DMS79 treated with DMSO at 0.1 percent for 48 hours (cell line): ENCODE measurements at regions not wholly inside any gene's neighbourhood (a gene's known extent, or its start where the extent isn't known, plus 50 kb on each side); places are given as distances from the start of the nearest gene placed in this dataset.
"Not testable (repeated sequence)": the region's sequence is repeated elsewhere in the genome, so short reads cannot be mapped to it uniquely, and the experiment has no call there.

Experiments used
- DNase-seq: peaks from one replicate; lab custom pipeline; 2025; lab: John Stamatoyannopoulos, UW

DNA sequence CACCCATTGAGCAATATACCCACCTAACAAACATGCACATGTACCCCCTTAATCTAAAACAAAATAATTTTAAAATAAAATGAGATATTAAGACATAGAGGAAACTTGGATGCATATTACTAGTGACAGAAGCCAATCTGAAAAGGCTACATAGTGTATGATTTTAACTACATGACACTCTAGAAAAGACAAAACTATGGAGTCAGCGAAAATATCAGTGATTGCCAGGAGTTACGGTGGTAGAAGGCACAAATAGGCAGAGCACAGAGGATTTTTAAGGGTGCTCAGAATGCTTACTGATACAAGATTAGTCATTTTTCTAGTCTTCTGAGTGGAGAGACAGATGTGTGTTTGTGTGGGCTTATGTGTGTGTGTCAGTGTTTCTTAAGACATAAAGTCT is 656.6 kb downstream of the NR4A2 start:
- no peak for DNase-seq

DNA sequence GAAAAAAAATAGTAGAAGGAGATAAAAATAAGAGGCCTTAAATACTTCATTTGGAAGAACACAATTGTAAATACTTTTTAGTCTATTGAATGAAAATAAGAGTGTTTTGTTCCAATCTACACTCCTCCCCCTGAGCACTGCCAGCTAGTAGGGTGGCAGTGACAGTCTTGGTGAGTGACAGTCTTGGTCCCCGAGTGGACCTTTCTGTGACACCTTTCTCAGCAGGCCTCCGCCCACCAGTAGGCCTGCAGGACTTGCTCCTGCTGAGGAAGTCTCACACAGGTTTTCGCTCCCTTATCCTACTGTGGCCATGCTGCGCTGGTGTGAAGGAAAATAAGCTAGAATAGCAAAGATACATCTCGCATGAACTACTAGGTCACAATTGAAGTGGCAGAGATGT is 666.8 kb downstream of the NR4A2 start:
- no peak for DNase-seq

DNA sequence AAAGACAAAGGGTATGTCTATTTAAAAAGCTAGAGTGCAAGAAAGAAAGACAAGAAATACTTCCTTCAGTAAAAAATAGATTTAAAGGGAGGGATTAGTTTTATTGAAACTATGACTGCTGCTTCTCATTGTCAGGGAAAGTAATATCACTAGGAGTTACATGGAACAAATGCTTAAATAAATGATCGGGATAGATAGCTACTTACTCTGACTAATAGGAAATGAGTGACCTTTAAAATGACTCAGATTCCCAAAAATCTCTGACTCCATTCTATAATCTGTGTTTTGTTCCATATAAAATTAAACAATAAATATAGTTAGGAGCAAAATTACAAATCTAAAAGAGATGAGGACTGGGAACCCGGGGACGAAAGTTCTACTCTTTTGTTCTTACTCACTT is 669.3 kb downstream of the NR4A2 start:
- DNase-seq = no peak

DNA sequence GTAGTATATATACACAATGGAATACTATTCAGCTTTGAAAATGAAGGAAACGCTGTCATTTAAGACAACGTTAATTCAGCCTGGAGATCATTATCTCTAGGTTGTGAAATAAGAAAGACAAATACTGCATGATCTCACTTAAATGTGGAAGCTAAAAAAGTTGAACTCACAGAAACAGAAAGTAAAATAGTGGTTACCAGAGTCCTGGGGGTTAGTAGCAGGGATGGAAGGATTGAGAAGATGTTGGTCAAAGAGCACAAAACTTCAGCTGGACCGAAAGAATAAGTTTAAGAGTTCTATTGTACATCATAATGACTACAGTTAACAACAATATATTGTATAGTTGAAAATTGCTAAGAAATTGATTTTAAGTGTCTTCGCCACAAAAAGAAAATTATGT is 670.3 kb downstream of the NR4A2 start:
- no peak for DNase-seq

DNA sequence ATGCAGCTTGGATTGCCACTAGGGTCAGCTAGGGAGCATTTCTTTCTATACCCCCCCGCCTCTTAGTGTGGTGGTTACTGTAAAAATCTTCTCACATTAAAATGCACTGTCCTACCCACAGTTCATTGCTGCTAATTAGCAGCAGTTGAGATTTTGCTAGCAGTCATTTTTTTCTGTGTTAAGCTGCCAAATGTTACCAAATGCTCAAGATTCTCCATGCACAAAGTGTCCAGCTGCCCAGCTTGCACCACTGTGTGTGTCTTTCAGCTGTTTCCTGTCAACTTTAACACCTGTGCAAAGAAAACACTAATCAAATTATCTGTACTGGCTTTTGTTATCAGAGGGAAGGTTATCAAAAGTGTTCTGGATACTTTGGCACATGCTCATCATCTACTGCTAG is 679.3 kb downstream of the NR4A2 start:
- DNase-seq = no peak

DNA sequence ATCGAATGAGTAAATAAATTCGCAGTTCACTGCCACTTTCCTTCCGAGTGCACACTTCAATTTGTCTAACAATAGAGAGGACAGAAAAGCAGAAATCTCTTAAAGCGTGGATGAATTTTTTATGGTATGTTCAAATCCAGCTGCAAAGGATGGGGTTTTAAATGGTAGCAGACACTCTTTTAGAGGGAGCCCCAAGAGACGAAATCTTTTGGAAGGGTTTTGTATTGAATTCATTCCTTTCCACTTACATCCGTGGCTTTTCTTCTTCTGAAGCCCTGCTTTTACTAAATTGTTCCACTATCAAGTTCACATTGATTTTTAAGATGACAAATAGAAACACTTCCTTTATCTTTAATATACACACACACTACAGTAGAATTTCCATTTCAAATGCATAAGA is 680.7 kb downstream of the NR4A2 start:
- DNase-seq = no peak

DNA sequence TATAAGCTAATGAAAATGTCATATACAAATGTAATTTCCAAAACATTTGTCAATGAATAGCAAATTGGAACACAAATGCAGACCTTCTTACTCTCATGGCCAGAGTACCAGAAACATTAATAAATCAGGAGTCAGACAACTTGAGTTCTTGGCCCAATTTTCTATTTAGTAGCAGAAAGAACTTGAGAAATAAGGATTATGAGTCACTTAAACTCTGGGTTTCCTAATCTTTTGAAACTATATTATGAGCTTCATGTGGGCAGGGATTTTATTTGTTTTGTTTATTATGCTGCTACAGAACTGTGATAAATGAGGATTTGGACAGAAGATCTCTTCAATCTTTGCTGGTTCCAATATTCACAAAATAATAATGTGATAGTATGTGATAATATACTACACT is 686.7 kb downstream of the NR4A2 start:
- no peak for DNase-seq

DNA sequence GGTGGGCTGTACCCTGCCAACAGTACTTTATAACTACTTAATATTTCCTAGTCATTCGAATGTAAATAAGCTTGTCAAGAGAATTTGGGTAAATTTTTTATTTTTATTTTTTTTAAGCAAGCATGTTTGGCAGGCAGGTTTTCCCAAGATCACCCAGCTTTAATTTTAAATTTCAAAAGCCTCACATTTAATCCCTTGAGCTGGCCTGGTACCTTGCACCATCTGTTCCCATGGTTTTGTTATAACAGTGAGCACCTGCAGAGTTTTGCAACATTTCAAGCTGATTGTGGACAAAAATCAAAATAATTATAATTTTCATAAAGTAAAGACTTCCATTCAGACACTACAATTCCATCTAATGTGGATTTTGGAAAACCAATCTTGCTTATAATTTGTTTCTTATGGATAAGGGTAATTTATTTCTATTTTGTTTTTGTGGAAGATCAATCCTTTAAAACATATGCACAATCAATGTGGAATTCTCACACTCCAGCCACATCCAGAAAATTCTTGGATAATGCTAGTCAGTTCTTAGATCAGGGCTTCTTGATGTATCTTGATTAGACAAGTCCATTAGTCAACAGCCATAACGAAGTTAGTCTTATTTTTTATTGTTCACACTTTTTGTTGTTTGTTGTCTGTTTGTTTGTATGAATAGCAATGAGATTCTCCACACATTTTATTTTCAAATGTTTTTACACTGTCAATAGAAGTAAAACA is 689.3 kb downstream of the NR4A2 start:
- no peak for DNase-seq

DNA sequence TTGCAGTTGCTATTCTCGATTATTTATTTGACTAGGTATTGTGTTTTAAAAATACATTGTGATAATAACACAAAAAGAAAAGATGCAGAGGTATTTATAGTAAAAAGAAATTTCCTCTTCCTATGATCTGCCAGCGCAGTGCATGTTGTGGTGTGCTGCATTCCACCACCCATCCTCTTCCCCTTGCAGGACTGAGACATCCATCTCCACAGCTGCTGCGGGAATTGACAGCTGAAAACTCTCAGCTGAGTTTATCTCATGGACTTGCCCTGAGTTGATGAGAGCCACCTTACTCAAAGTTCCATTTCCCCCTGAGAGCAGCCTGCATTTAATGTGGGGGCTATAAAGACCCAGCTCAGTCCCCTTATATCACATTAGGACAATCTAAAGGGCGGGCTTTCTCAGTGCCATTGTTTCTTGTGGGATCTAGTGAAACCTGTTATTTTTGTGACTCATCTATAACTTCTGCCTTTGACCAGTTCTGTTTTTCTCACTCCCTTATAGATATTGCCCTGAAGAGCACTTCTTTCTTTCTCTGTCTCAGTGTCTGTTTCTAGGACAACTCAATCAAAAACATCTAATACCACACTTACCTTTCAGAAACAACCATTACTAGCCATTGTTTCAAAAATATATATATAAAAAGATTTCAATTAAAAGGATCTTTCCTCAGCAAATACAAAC is 698.5 kb downstream of the NR4A2 start:
- DNase-seq = no peak

DNA sequence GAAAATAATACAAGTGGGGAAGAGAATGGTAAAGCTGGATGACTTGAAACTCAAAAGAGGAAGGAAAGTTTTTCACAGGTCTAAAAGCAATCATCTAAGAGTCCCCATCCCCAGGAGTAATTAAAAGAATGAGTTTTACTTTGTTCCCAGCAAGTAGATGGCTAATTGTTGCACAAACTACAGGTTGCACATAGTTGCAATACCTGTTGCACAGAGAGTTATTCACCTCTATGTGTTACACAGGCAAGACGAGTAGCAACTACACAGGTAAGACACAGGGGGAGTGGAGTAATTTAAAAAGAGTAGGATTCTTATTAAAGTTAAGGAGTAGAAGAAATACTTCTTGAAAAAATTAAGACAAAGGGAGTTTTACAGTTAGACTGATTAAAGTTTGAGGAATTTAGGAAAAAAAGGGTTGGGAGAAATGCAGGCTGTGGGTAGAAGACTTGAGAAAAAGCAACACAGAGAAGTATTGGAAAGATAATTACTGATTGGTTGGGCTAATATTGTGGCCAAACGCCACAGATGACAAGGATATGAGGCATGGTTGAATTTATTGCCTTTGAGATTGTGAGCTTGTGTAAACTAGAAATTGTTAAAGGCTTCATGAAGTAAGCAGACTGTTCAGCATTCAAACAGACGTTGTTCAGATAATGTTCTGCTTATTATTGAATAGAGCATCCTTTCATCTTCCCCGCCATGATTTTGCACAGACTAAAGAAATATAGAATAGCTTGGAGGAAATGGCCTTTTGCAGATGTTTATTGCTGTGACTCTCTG is 699.3 kb downstream of the NR4A2 start:
- DNase-seq = no peak

DNA sequence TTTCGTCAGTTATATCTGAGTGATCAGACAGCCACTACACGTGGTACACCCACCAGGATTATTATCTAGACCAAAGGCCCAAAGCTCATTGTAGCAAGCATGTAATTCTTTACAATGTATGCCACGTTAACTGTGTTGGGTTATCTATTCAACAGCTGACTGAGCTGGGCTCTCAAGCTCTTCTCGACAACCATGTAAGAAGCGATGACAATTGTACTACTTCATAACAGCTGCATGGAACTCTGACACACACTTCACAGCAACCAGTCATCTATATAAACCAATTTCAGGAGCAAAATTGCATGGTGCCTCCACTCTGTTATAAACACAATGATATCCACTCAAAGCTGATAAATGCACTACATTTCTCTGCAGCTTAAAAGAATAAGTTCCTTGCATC is 701.8 kb downstream of the NR4A2 start:
- no peak for DNase-seq

DNA sequence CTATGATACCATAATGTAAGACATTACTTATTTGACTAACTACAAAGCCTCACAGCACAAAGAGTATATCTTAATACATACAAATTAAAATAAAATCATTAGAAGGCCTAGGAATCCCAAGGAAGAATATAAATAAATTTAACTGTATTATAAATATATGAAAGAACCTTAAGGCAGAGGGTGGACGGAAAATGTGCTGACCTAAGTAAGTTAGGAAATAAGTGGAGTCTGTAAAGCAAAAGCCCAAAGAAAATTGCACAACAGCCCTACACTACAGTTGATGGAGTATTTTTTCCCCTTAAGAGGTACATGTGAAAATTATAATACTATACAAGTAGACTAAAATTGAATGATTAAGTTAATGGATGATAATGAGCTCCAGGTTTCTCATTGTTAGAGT is 710.1 kb downstream of the NR4A2 start:
- no peak for DNase-seq

DNA sequence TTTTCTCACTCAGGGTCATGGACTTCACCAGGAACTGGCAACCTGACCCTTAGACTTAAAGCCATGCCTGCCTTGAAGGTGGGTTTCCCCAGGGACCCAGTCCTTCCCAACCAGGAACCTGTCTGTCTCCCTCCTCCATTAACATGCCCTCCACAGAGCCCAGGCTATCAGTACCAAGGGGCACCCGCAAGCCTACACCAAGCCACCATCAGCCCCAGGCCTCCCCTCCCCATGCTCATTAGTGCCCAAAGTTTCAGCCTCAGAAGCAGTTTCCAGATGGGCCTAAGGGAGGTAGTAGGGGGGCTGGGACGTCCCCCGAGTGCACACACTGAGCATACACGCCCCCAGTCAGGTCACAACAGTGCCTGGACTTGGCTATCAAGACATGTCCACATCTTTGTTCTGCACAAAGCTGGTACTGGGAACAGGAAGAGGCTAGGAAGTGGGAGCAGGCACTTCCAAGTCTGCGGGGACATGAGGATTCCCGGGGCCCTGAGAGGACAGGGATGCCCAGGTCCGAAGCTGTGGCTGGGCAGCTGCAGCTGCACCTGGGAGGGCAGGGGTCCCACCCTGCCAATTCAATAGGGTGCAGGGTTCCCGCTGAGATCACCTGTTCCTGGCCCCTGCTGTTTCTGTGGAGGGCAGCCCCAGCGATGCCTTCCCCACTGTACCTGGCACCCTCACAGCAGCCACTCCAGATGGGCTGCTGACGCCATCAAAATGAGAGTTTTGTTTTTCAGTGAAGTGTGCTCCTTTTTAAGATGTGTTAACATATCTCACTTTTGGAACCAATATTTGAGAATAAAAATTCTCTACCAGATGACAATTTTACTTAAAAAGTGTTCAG is 731.4 kb downstream of the NR4A2 start:
- no peak for DNase-seq

DNA sequence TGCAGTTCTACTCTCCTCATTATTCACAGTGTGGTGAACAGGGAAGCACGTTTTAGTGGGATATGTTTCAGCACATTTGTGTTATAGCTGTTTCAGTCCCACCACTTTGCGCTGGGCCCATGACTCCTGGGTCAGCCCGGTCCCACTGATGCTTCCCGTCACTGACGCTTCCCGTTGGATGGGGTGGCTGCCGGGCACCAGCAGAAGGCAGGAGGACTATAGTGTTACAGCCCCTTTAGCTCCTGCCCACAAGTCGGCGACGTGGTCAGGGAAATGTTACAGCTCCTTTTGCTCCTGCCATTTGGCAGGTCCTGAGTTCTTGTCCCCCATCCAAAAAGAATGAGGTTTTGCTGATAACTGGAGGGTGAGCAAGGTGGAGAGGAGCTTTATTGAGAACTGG is 732.2 kb downstream of the NR4A2 start:
- DNase-seq = no peak

DNA sequence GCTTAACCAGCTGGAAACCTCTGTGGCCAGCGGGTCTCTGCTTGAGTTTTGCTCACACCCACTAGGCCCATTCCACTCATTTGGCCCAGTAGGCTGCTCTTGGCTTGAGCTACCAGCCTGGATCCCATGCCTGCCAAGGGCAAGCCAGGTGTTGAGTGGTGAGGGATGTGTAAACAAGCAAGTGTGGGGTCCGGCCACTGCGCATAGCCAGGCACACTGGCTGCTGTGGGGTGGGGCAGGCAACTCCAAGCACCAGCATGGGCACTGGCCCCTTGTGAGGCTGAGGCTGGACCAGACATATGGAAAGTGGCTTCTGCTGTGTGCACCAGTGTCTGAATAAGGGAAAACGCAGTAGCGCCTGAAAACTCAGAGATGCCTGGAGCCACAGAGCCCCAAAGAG is 732.7 kb downstream of the NR4A2 start:
- DNase-seq = no peak

DNA sequence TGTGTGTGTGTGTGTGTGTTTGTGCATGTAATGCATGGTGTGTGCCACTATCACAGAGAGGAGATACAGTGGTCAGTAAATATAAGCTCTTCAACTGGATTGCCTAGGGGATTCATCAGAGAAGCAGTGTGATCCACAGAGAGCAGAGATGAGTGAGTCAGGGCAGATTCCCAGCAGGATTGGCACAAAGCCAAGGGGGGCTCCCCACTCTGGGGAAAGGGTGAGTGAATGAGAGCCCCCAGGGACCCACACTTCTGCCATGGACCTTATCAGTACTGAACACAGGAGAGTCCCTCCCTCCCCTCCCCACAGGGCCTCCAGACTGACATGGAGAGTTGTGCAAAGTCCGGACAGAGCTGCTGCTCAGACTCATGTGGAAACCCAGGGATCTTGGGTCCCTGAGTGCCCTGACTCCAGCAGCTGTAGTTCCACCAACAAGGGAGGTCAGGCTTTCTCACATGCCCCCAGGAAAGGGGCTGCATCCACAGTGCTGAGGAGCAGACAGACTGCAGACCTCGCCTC is 748.8 kb downstream of the NR4A2 start:
- no peak for DNase-seq

DNA sequence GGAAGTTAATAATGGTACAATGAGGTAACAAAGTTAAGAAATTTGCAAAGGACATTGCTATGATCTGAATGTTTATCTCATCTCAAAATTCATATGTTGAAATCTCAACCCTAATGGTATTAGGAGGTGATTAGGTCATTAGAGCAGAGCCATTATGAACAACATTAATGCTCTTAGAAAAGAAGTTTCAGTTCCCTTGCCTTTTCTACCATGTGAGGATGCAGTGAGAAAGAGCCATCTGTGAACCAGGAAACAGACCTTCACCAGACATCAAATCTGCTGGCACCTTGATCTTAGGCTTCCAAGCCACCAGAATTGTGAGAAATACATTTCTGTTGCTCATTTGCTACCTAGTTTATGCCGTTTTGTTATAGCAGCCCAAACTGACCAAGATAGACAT is 757.6 kb downstream of the NR4A2 start:
- no peak for DNase-seq

DNA sequence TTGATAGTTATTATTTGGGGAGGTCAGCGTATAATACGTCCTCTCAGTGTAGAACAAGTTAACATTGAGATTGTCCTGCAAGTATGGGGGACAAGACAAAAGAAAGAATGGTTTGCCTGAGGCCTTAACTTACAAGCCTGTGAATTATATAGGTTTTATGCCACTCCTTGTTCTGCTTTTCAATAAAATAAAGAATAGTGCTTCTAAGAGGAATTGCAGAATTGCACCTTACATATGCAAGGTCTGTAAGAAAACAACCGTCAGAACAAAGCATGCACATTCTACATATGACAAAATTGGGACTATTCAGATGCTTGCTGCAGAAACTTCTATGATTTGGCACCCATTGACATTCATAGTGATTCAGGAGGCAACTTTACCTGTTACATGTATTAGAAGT is 785.0 kb downstream of the NR4A2 start:
- DNase-seq = no peak

DNA sequence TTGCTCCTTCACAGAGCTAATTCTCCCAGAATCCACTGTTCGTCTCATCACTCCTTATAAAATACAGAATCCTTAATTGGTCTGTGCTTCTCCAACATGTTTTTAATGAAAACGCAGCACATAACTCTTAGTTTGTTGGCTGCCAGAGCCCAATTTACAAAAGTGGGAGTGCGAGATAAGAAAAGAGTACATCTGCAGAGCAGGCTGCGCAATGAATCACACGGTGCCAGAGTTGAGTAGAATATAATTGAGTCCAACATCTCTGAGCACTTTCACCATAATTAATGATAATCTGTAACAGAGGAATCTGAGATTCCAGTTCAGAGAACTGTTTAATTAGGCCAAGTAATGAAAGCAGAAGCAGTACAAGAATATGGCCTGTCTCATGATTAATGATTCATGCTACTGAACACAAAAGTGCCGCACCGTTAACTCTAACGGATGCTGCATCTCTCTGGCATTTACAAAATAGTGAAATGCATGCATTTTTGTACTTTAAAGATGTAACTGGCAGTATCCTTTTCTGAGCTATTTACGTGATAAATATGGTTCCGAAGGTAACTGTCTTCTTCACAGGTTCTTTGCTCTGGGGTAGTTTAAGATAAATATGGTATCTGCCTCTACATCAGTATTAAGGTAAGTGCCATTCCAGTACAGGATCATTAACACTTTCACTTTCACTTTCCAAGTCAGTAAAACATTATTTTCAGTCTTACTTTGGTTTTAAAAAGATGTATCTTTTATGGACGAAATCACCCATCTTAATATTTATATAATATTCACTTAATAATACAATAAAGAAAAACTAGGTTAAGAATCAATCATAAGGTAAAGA is 785.6 kb downstream of the NR4A2 start:
- peak; percentile 26 for DNase-seq

DNA sequence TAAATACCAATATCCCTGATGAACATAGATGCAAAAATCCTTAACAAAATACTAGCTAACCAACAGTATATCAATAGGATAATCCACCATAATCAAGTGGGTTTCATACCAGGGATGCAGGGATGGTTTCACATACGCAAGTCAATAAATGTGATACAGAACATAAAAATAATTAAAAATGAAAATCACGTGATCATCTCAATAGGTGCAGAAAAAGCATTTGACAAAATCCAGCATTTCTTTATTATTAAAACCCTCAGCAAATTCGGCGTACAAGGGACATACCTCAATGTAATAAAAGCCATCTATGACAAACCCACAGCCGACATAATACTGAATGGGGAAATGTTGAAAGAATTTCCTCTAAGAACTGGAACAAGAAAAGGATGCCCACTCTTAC is 793.5 kb downstream of the NR4A2 start:
- DNase-seq = not testable (repeated sequence)

DNA sequence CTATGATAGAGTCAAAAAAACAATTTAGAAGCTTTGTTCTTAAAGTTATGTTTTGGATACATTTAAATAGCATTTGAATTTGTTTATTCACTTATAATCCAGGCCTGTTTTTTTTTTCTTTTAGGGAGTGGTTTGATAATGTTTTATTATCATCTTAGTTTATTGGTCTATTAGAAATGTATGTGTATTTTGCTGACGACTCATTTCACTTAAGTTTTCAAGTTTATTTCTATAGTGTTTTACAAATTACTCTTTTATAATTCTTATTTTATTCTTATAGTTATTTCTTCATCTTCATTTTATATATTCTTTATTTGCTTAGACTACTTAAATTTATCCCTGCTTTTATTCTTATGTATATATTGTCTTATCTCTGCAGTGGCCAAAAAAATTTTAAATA is 804.5 kb downstream of the NR4A2 start:
- DNase-seq = no peak
